BLaER1 (cell line): ENCODE measurements at regions not wholly inside any gene's neighbourhood (a gene's known extent, or its start where the extent isn't known, plus 50 kb on each side); places are given as distances from the start of the nearest gene placed in this dataset.
"Not testable (repeated sequence)": the region's sequence is repeated elsewhere in the genome, so short reads cannot be mapped to it uniquely, and the experiment has no call there.

Experiments used
- H3K27ac ChIP-seq: shearing (Covaris generic); formaldehyde crosslinking; 2 replicates; pipeline ENCODE4 v1.8.1; 2022
- H3K27me3 ChIP-seq: shearing (Covaris generic); formaldehyde crosslinking; 2 replicates; pipeline ENCODE4 v1.8.1; 2022
- H3K36me3 ChIP-seq: shearing (Covaris generic); formaldehyde crosslinking; 2 replicates; pipeline ENCODE4 v1.8.1; 2022
- H3K4me1 ChIP-seq: shearing (Covaris generic); formaldehyde crosslinking; 2 replicates; pipeline ENCODE4 v1.8.1; 2022
- H3K4me2 ChIP-seq: shearing (Covaris generic); formaldehyde crosslinking; 2 replicates; pipeline ENCODE4 v1.8.1; 2022
- H3K4me3 ChIP-seq: shearing (Covaris generic); formaldehyde crosslinking; 2 replicates; pipeline ENCODE4 v1.8.1; 2022
- H3K9ac ChIP-seq: shearing (Covaris generic); formaldehyde crosslinking; 2 replicates; pipeline ENCODE4 v1.8.1; 2022
- H3K9me3 ChIP-seq: shearing (Covaris generic); formaldehyde crosslinking; 2 replicates; pipeline ENCODE4 v1.8.1; 2022
- H4K20me1 ChIP-seq: shearing (Covaris generic); formaldehyde crosslinking; 2 replicates; pipeline ENCODE4 v1.8.1; 2022
- Cebpa-rat ChIP-seq: shearing (Covaris generic); IDR thresholded peaks from 2 replicates; pipeline ENCODE4 v1.8.1; 2022

DNA sequence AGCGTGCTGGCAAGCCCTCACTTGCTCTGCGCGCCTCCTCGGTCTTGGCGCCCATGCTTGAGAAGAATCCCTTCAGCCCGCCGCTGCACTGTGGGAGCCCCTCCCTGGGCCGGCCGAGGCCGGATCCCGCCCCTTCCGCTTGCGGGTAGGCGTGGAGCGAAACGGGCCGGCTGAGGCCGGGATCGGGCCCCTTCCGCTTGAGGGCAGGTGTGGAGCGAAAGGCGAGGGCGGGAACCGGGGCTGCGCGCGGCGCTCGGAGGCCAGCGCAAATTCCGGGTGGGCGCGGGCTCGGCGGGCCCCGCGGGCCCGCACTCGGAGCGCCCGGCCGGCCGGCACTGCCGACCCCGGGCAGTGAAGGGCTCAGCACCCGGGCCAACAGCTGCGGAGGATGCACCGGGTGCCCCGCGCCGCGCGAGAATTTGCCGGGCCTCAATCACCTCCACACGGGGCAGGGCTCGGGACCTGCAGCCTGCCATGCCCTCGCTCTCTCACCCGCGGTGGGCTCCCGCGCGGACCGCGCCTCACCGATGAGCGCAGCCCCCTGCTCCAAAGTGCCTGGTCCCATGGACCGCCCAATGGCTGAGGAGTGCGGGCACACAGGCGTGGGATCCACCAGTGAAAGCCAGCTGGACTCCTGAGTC lies 58.1 kb upstream of the GBA3 start:
- Histone ChIP-seq H3K4me3 (no peak overlapping the region), H3K9ac (no peak overlapping the region), H3K4me2 (no peak overlapping the region), H3K4me1 (no peaks in the 10 kb centered on the region), H4K20me1 (no peaks in the 10 kb centered on the region), H3K27me3 (no peaks in the 10 kb centered on the region), H3K36me3 (no peaks in the 10 kb centered on the region), H3K9me3 (peaks cover 11% of the 10 kb centered on the region), H3K27ac (no peak overlapping the region)
- TF ChIP-seq Cebpa-rat = no peak

DNA sequence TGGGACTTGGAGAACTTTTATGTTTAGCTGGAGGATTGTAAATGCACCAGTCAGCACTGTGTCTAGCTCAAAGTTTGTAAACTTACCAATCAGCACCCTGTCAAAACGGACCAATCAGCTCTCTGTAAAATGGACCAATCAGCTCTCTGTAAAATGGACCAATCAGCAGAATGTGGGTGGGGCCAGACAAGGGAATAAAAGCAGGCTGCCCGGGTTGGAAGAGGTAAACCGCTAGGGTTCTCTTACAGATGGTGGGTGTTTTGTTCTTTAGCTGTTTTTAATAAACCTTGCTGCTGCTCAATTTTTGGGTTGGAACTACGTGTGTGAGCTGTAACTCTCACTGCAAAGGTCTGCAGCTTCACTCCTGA lies 57.6 kb upstream of the GBA3 start:
- not testable (repeated sequence) for H3K4me1 ChIP-seq, H3K27me3 ChIP-seq, H3K36me3 ChIP-seq, H3K9ac ChIP-seq, H4K20me1 ChIP-seq, H3K27ac ChIP-seq, H3K4me3 ChIP-seq, H3K4me2 ChIP-seq
- H3K9me3 ChIP-seq = peaks cover 16% of the 10 kb centered on the region

DNA sequence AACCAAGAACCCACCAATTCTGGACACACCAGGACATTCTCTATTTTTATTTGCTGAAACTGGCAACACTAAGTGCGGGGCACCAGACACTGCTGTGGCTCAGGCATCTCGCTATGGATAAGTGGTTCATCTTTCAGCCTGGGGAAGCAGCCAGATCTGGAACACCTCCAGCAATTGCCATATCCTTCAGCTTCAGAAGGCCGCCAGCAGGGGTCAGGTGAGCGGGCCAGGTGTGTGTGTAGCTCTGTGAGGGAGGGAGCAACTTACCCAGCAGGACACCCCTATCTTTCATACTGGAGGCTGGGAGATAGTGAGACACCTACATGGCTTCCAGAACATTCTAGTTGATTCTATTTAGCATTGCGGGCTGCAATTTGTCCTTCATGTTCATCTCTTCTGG lies 57.0 kb upstream of the GBA3 start:
- H3K27me3 ChIP-seq = no peaks in the 10 kb centered on the region
- no peaks in the 10 kb centered on the region for H3K4me1 ChIP-seq
- no peak overlapping the region for H3K9ac ChIP-seq
- H4K20me1 ChIP-seq = no peaks in the 10 kb centered on the region
- H3K4me2 ChIP-seq = no peak overlapping the region
- no peak for TF ChIP-seq Cebpa-rat
- no peaks in the 10 kb centered on the region for H3K36me3 ChIP-seq
- H3K4me3 ChIP-seq = no peak overlapping the region
- peaks cover 21% of the 10 kb centered on the region for H3K9me3 ChIP-seq
- no peak overlapping the region for H3K27ac ChIP-seq

DNA sequence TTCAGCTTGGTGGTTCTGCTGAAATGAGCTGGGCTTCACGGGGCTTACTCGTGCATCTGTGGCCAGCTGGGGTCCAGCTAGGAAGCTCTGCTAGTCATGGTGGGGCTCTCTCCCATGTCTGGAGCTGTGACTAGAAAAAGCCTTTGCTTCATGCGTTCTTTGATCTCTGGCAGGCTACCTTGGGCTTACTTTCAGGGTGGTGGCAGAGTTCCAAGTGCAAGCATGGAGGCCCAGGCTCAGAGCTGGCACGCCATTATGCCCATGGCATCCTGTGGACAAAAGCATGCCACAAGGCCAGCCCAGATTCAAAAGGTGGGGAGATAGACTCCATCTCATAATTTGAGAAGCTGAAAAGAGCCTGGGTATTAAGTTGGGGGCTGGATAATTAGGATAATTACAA lies 55.4 kb upstream of the GBA3 start:
- Histone ChIP-seq H3K27ac (no peak overlapping the region), H3K4me2 (no peak overlapping the region), H3K9ac (no peak overlapping the region), H4K20me1 (no peaks in the 10 kb centered on the region), H3K9me3 (peaks cover 25% of the 10 kb centered on the region), H3K27me3 (no peaks in the 10 kb centered on the region), H3K4me3 (no peak overlapping the region), H3K4me1 (no peaks in the 10 kb centered on the region), H3K36me3 (no peaks in the 10 kb centered on the region)
- no peak for TF ChIP-seq Cebpa-rat
